Stimulated activated CD4-positive, alpha-beta T cell treated with anti-CD3 and anti-CD28 coated beads, TNF-alpha, amount 100 ng/mL, for 4 hours (primary cell): ENCODE measurements at regions not wholly inside any gene's neighbourhood (a gene's known extent, or its start where the extent isn't known, plus 50 kb on each side); places are given as distances from the start of the nearest gene placed in this dataset.
"Not testable (repeated sequence)": the region's sequence is repeated elsewhere in the genome, so short reads cannot be mapped to it uniquely, and the experiment has no call there.

Experiments used
- DNase-seq, 3 experiments: peaks; one replicate each; pipeline ENCODE4 v3.0.0-alpha.2; 2020; ENCODE audit warnings: low read depth in 3 of 3

DNA sequence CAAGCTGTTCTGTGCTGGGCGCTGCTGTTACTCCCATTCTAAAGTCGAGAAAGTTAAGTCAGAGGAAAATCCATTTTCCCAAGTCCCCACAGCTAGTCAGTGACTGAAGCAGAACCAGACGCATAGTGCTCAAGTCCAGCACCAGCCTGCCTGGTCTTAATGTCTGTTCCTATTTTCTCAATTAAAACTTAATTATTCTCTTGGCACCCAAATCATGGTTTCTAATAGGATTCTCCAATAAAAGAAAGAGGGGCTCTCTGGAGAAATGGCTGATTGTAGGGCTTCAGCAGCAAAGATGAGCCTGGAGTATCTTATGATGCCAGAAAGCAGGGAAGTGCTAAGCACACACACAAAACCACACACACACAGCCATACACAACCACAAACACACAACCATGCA lies 531.0 kb upstream of the SALL3 start:
- no peak for DNase-seq

- DNase-seq: no peak
Observed at GRCh38 chr18:78454221-78454620, 525.4 kb upstream of the SALL3 start.

- DNase-seq: no peak
Observed at GRCh38 chr18:78455386-78455785, 524.2 kb upstream of the SALL3 start.

DNA sequence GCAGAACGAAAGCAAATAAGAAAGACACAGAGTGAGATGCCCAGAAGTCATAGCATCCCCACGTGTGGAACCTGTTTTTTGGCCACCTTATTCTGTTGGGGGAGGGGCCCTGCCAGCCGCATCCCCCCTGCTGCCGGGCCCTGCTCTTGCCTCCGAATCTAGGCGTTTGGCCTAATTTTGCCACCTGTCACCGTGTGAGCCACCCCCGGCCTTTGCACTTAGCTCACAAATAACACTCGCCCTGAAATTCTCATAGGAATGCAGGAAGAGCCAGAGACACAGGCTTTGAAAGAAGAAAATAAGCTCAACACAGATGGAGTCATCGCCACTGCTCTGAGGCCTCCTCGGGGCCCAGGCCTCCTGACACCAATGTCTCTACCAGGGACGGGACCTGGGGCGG lies 522.6 kb upstream of the SALL3 start:
- DNase-seq: no peak

- no peak for DNase-seq
Observed at GRCh38 chr18:78457731-78458130, 521.9 kb upstream of the SALL3 start.

GRCh38 chr18:78458356-78458755 lies 521.3 kb upstream of the SALL3 start:
- no peak for DNase-seq

DNA sequence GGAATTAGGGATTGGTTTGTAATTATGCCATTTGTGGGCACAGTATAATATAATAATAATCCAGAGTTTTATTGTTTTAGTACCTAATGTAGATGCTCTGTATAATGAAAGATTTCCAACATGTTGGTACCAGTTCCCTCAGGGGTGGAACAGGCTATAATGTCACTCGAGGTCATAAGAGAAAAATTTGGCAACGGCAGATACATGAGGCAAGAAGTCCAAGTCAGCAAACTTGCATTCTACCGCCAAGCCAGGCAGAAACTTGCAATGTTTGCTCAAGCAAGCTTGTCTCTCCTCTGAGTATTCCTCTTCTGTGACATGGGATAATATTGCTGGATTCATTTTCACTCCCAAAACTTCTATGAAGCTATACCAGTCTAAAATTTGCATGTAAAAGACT lies 520.0 kb upstream of the SALL3 start:
- no peak for DNase-seq

GRCh38 chr18:78460558-78460957 lies 519.1 kb upstream of the SALL3 start:
- DNase-seq: no peak

DNA sequence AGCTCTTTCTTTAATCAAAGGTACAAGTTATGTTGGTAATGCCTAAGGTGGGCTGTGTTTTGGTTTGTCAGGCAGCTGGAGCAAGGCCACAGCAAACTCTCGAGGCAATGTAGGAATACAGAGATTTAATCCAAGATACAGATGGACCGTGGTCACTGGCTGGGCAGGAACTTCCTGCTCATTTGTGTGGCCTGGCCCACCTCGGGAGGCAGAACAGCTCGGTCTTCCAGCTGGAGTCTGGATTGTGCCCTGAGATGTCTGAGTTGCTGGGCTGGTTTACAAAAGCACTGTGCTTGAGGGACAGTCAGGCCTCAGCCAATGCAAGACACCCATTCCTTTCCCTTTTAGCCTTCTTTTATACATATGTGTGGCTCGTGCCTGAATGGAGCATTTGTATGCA lies 506.1 kb upstream of the SALL3 start:
- DNase-seq: no peak

- no peak for DNase-seq
Observed at GRCh38 chr18:78477840-78478239, 501.8 kb upstream of the SALL3 start.

GRCh38 chr18:78479443-78479842 lies 500.2 kb upstream of the SALL3 start:
- no peak for DNase-seq

DNA sequence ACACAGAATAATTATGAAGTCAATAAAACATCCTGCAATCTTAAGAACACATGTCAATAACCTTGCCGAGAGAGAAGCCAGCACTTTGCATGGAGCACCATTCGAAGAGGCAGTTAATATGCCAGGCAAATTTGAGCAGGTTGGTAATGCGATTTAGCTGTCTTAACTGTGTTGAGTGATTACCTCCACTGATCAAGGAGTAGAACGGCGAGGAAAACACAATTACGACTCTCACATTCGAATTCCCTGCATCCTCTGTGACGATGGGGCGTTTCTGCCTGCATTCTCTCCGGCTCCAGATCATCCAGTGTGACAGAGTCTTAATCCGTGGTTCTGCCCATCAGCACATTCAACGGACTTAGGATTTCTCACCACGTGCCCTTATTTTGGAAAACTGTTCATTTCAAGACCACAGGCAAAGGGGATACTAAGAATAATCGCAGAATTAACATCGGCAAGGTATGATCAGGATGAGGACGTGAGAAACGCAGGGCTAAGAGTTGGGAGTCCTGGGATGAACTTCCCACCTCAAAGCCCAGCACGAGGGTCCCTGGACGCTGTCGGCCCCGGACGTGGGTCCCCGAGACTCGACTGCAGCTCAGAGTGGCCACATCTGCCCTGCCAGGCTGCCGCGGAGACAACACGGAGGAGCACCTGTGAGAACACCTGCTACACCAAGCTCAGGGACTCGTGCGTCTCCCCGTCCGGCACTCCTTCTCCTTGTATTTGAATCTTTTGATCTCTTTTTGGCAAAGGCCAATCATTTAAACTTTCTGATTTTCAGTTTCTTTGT lies 499.2 kb upstream of the SALL3 start:
- no peak for DNase-seq

- no peak for DNase-seq
Observed at GRCh38 chr18:78482378-78482777, 497.2 kb upstream of the SALL3 start.

- DNase-seq: no peak
Observed at GRCh38 chr18:78487649-78488048, 492.0 kb upstream of the SALL3 start.

DNA sequence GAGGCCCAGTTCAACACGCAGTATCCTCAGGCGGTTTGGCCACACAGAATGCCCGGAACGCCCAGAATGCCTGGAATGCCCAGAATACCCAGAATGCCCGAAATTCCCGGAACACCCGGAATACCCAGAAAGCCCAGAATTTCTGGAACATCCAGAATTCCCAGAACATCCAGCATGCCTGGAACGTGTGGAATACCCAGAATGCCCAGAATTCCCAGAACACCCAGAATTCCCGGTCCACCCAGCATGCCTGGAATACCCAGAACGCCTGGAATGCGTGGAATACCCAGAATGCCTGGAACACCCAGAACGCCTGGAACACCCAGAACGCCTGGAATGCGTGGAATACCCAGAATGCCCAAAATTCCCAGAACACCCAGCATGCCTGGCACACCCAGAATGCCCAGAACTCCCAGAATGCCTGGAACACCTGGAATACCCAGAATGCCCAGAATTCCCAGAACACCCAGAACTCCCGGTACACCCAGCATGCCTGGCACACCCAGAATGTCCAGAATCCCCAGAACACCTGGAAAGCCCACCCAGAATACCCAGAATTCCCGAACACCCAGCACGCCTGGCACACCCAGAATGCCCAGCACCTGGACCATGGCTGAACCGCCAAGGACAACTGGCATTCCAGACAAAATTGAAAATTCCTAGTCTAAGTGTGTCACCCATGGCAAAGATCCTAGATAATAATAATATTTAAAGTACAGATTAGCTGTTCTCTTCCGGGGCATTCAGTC lies 487.4 kb upstream of the SALL3 start:
- DNase-seq: no peak

DNA sequence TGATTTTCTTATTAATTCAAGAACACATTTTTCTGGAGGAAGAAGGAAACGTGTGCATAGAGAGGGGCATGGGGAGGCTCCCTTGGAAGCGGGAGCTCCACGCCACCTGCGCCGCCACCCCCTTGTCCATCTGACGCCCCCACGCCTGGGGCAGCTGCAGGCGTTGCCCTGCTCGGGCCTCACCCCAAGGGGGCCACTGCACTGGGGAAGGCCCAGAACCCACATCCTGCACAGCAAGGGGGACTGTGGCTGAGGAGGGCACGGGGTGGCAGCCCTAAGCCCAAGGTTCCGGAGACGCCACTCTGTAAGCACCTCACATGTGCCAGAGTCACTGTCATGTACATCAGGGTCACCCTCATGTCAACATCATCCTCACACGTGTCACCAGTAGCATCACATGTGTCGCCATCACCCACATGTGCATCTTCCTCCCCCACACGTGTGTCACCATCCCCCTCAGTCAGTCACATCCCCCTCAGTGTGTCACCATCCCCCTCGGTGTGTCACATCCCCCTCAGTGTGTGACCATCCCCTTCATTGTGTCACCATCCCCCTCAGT lies 486.7 kb upstream of the SALL3 start:
- DNase-seq: no peak

- DNase-seq: not testable (repeated sequence)
Observed at GRCh38 chr18:78493490-78493889, 486.1 kb upstream of the SALL3 start.

DNA sequence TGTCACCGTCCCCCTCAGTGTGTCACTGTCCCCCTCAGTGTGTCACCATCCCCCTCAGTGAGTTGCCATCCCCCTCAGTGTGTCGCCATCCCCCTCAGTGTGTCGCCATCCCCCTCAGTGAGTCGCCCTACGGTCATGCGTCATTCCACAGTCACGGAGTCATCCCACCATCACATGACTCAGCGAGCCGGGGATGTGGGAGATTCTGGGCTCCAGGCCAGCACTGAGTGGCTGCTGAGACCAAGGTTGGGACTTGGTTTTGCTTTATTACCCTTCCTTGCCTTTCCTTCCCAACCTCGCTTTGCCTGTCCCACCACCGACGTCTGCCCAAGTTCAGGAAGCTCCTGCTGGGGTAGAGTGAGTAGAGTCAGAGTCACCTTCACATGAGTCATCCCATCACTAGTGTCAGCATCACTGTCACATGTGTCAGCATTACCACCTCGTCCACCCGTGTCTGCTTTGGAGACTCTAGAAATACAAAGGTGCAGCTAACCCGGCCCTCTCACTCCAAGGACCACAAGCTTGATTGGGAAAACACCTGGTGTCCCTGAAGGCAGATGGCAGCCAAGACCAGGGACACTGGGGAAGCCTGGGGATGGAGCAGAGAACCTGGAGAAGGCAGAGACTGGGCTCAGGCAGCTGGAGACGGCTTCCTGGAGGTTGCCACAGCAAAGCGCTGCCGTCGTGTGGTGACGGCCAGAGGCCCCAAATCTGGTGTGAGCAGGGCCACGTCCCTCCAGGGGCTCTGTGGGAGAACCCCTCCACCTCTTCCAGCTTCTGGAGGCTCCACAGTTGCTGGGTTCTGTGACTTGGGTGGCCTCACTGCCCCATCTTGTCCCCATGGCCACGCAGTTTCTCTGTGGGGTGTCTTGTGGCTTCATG lies 485.2 kb upstream of the SALL3 start:
- DNase-seq: no peak

- no peak for DNase-seq
Observed at GRCh38 chr18:78495550-78495949, 484.1 kb upstream of the SALL3 start.

GRCh38 chr18:78496079-78496478 lies 483.5 kb upstream of the SALL3 start:
- no peak for DNase-seq

DNA sequence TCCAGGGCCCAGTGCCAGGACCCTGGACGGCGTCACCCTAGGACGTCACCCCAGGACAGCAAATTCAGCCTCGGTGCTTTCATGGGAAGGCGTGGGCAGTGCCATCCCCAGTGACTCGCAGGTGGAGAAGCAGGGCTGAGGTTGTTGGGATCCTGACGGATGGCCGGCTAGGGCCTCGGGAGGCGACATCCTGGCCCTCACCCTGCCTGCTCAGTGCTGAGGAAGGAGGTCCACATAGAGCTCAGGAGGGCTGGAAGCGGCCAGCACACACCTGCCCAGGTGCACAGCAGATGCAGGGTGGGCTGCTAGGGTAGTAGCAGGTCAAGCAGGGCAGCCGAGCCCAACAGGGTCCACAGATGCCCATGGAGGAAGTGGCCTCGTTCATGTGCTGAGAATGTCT lies 482.0 kb upstream of the SALL3 start:
- DNase-seq: no peak

DNA sequence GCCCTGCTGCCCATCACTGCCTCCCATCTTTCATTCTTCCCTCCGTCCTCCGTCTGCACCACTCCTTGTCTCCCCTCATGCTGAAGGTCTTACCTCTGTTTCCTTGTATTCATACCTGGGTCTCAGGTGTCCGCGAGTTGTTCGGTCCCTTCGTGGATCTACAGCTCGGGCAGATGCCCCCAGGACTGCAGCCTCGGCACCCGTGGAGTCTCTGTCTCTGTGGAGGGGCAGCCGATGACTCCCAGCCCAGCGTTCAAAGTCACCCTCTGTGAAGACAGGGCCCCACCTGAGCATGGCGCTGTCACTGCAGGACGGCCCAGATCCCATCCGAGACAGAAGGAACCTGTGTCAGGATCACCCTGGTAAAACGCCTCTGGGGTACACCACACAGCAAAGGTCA lies 480.0 kb upstream of the SALL3 start:
- no peak for DNase-seq
